ENCODE measurements at regions not wholly inside any gene's neighbourhood (a gene's known extent, or its start where the extent isn't known, plus 50 kb on each side); places are given as distances from the start of the nearest gene placed in this dataset.

DNA sequence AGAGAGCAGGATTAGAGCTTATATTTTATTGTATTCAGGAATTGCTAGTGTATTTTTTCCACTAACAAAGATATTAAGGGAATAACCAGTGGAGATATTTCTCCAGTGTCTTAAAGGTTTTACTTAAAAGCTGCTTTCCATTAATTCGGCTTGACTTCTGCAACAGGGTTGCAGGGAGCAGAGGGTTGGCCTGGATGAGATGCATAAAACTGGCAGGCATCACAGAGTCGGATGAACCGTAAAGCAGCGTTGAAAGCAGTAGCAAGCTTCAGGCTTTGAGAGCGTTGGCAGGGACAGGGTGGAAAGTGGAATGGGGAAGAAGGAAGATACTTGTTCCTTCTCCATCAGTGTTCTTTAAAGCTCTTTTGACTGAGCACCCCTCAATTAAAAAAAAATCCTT, 237.2 kb downstream of the LMO4 start:
- in situ Hi-C loops (cut with MboI; ENCODE audit: low sequenced_read_pairs in 4 of 4) = no loop called here
- no peak for ATAC-seq
- H3K36me3 ChIP-seq = no peaks in the 10 kb centered on the region

GRCh38 chr1:87568005-87568404, 239.3 kb downstream of the LMO4 start:
- ATAC-seq (no peak), DNase-seq (no peak)
- intact Hi-C loops (cut with DNase I; ENCODE audit: low total_unique reads) = no loop called here
- no peak overlapping the region for H3K27ac ChIP-seq
- H3K27me3 ChIP-seq = no peaks in the 10 kb centered on the region
- no peak for TF ChIP-seq POLR2A (IDR thresholded peaks at IDR 0.05)
- TF ChIP-seq, protein P1, sequence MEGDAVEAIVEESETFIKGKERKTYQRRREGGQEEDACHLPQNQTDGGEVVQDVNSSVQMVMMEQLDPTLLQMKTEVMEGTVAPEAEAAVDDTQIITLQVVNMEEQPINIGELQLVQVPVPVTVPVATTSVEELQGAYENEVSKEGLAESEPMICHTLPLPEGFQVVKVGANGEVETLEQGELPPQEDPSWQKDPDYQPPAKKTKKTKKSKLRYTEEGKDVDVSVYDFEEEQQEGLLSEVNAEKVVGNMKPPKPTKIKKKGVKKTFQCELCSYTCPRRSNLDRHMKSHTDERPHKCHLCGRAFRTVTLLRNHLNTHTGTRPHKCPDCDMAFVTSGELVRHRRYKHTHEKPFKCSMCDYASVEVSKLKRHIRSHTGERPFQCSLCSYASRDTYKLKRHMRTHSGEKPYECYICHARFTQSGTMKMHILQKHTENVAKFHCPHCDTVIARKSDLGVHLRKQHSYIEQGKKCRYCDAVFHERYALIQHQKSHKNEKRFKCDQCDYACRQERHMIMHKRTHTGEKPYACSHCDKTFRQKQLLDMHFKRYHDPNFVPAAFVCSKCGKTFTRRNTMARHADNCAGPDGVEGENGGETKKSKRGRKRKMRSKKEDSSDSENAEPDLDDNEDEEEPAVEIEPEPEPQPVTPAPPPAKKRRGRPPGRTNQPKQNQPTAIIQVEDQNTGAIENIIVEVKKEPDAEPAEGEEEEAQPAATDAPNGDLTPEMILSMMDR (IDR thresholded peaks at IDR 0.05 in 4 of 5, conservative IDR thresholded peaks at IDR 0.05 in 1 of 5) = no peak
- no peaks in the 10 kb centered on the region for H3K36me3 ChIP-seq
- H3K9me3 ChIP-seq = no peaks in the 10 kb centered on the region
- no peaks in the 10 kb centered on the region for H3K4me1 ChIP-seq
- no peak overlapping the region for H3K4me3 ChIP-seq
- in situ Hi-C loops (cut with MboI; ENCODE audit: low sequenced_read_pairs in 4 of 4) = no loop called here

More for the DNA sequence above, 237.2 kb downstream of the LMO4 start:
- Histone ChIP-seq H3K4me3 (no peak overlapping the region), H3K27me3 (no peaks in the 10 kb centered on the region), H3K9me3 (no peaks in the 10 kb centered on the region), H3K27ac (no peak overlapping the region), H3K4me1 (no peaks in the 10 kb centered on the region)
- no peak for DNase-seq
- TF ChIP-seq, protein P1 (IDR thresholded peaks at IDR 0.05 in 4 of 5, conservative IDR thresholded peaks at IDR 0.05 in 1 of 5) = no peak
- TF ChIP-seq POLR2A (IDR thresholded peaks at IDR 0.05) = no peak
- intact Hi-C loops (cut with DNase I; ENCODE audit: low total_unique reads) = no loop called here

- no peaks in the 10 kb centered on the region for H3K9me3 ChIP-seq
- in situ Hi-C loops (cut with MboI; ENCODE audit: low sequenced_read_pairs in 4 of 4) = no loop called here
- H3K27me3 ChIP-seq = no peaks in the 10 kb centered on the region
- no peak for DNase-seq
- H3K4me3 ChIP-seq = no peak overlapping the region
- no peaks in the 10 kb centered on the region for H3K4me1 ChIP-seq
- no peak for ATAC-seq
- H3K27ac ChIP-seq = no peak overlapping the region
- intact Hi-C loops (cut with DNase I; ENCODE audit: low total_unique reads) = no loop called here
- no peak for TF ChIP-seq POLR2A (IDR thresholded peaks at IDR 0.05)
- TF ChIP-seq, protein P1 (IDR thresholded peaks at IDR 0.05 in 4 of 5, conservative IDR thresholded peaks at IDR 0.05 in 1 of 5) = no peak
- H3K36me3 ChIP-seq = no peaks in the 10 kb centered on the region
These were observed 240.2 kb downstream of the LMO4 start for GRCh38 chr1:87568911-87569310.

- no peaks in the 10 kb centered on the region for H3K36me3 ChIP-seq
- ATAC-seq = no peak
- no peaks in the 10 kb centered on the region for H3K27me3 ChIP-seq
- TF ChIP-seq, protein P1 (IDR thresholded peaks at IDR 0.05 in 4 of 5, conservative IDR thresholded peaks at IDR 0.05 in 1 of 5) = no peak
- TF ChIP-seq POLR2A (IDR thresholded peaks at IDR 0.05) = no peak
- no peak overlapping the region for H3K4me3 ChIP-seq
- DNase-seq = no peak
- no peak overlapping the region for H3K27ac ChIP-seq
- in situ Hi-C loops (cut with MboI; ENCODE audit: low sequenced_read_pairs in 4 of 4) (no loop called here), intact Hi-C loops (cut with DNase I; ENCODE audit: low total_unique reads) (no loop called here)
- no peaks in the 10 kb centered on the region for H3K4me1 ChIP-seq
- H3K9me3 ChIP-seq = no peaks in the 10 kb centered on the region
These were observed 243.3 kb downstream of the LMO4 start for GRCh38 chr1:87572008-87572407.

- DNase-seq (no peak), ATAC-seq (no peak)
- no peak overlapping the region for H3K27ac ChIP-seq
- H3K27me3 ChIP-seq = no peaks in the 10 kb centered on the region
- in situ Hi-C loops (cut with MboI; ENCODE audit: low sequenced_read_pairs in 4 of 4) (no loop called here), intact Hi-C loops (cut with DNase I; ENCODE audit: low total_unique reads) (no loop called here)
- TF ChIP-seq POLR2A (IDR thresholded peaks at IDR 0.05) = no peak
- TF ChIP-seq, protein P1 (IDR thresholded peaks at IDR 0.05 in 4 of 5, conservative IDR thresholded peaks at IDR 0.05 in 1 of 5) = no peak
- no peaks in the 10 kb centered on the region for H3K36me3 ChIP-seq
- no peak overlapping the region for H3K4me3 ChIP-seq
- no peaks in the 10 kb centered on the region for H3K4me1 ChIP-seq
- no peaks in the 10 kb centered on the region for H3K9me3 ChIP-seq
These were observed 244.2 kb downstream of the LMO4 start for GRCh38 chr1:87572891-87573290.

Measured in gastrocnemius medialis (tissue), 4 donors.